ENCODE measurements at regions not wholly inside any gene's neighbourhood (a gene's known extent, or its start where the extent isn't known, plus 50 kb on each side); places are given as distances from the start of the nearest gene placed in this dataset.
A peak's percentile ranks its signal among the peaks of the same experiment; 100 is the strongest.

GRCh38 chr15:77557564-77557963 lies 75.1 kb downstream of the LINGO1 start:
- no peak for DNase-seq (ENCODE audit: low read depth in 2 of 2)

GRCh38 chr15:77557144-77557543 lies 75.6 kb downstream of the LINGO1 start:
- no peak for DNase-seq (ENCODE audit: low read depth in 2 of 2)

GRCh38 chr15:77556622-77557021 lies 76.1 kb downstream of the LINGO1 start:
- DNase-seq (ENCODE audit: low read depth in 2 of 2): no peak

GRCh38 chr15:77555232-77555631 lies 77.5 kb downstream of the LINGO1 start:
- no peak for DNase-seq (ENCODE audit: low read depth in 2 of 2)

- DNase-seq (ENCODE audit: low read depth in 2 of 2): no peak
These were observed 78.2 kb downstream of the LINGO1 start for GRCh38 chr15:77554306-77555080.

GRCh38 chr15:77553695-77554094 lies 79.0 kb downstream of the LINGO1 start:
- no peak for DNase-seq (ENCODE audit: low read depth in 2 of 2)

- no peak for DNase-seq (ENCODE audit: low read depth in 2 of 2)
These were observed 79.5 kb downstream of the LINGO1 start for GRCh38 chr15:77553257-77553656.

GRCh38 chr15:77552066-77552465 lies 80.6 kb downstream of the LINGO1 start:
- no peak for DNase-seq (ENCODE audit: low read depth in 2 of 2)

- no peak for DNase-seq (ENCODE audit: low read depth in 2 of 2)
These were observed 82.1 kb downstream of the LINGO1 start for GRCh38 chr15:77550301-77551251.

- no peak for DNase-seq (ENCODE audit: low read depth in 2 of 2)
These were observed 83.0 kb downstream of the LINGO1 start for GRCh38 chr15:77549576-77550288.

- DNase-seq (ENCODE audit: low read depth in 2 of 2): no peak
These were observed 83.8 kb downstream of the LINGO1 start for GRCh38 chr15:77548589-77549557.

GRCh38 chr15:77547801-77548588 lies 84.7 kb downstream of the LINGO1 start:
- no peak for DNase-seq (ENCODE audit: low read depth in 2 of 2)

- no peak for DNase-seq (ENCODE audit: low read depth in 2 of 2)
These were observed 85.8 kb downstream of the LINGO1 start for GRCh38 chr15:77546870-77547269.

- DNase-seq (ENCODE audit: low read depth in 2 of 2): peak; percentile 48
These were observed 86.6 kb downstream of the LINGO1 start for GRCh38 chr15:77546050-77546501.

- DNase-seq (ENCODE audit: low read depth in 2 of 2): no peak
These were observed 87.7 kb downstream of the LINGO1 start for GRCh38 chr15:77545058-77545457.

GRCh38 chr15:77544162-77544561 lies 88.5 kb downstream of the LINGO1 start:
- no peak for DNase-seq (ENCODE audit: low read depth in 2 of 2)

GRCh38 chr15:77543159-77543882 lies 89.4 kb downstream of the LINGO1 start:
- DNase-seq (ENCODE audit: low read depth in 2 of 2): peak; percentile 57 to 61

GRCh38 chr15:77542491-77543001 lies 90.2 kb downstream of the LINGO1 start:
- DNase-seq (ENCODE audit: low read depth in 2 of 2): no peak

Measured in fibroblast of skin of left quadriceps (primary cell).